HCT116 (cell line): ENCODE measurements at regions not wholly inside any gene's neighbourhood (a gene's known extent, or its start where the extent isn't known, plus 50 kb on each side); places are given as distances from the start of the nearest gene placed in this dataset.

ENCODE experiments used
- ATAC-seq: fragments of 200-7000 bp; cut with Tn5 transposase; 2 replicates; pipeline ENCODE4 v1.9.1; 2020; ENCODE audit warnings: mild to moderate bottlenecking, moderate library complexity
- BruUV-seq: library from RNA; stranded (reverse); fragments of 400-500 nt; replicated peaks from 2 replicates; lab custom pipeline; 2021; lab: Mats Ljungman, UMichigan
- CTCF ChIA-PET: fragments of 300-600 bp; sonication (Branson Sonifier 250); formaldehyde crosslinking; loops from one replicate; lab custom pipeline; 2021; ENCODE audit warnings: antibody characterized with exemption; lab: Charles Lee
- POLR2A ChIA-PET: fragments of 300-600, 350-600 bp; sonication (Branson Sonifier 250); formaldehyde crosslinking; loops from one replicate; lab custom pipeline; 2021; ENCODE audit warnings: antibody characterized with exemption; lab: Charles Lee
- RAD21 ChIA-PET, 2 experiments: fragments of 300-600 bp; sonication (Branson Sonifier 250); formaldehyde crosslinking; loops; one replicate each; lab custom pipeline; 2023; ENCODE audit warnings: low total read pairs in 2 of 2; ENCODE audit not compliant: uncharacterized antibody in 2 of 2, unreplicated experiment in 2 of 2, low non-redundant PET in 1 of 2; lab: Charles Lee
- DNase-seq: peaks from one replicate; pipeline ENCODE4 v3.0.0-alpha.2; 2010; ENCODE audit warnings: low read depth, low spot score
- H2AFZ ChIP-seq: fragments of 200-600 bp; shearing (Covaris generic), sonication (generic); 2 replicates; pipeline ENCODE4 v1.6.1; 2017; ENCODE audit warnings: low read depth, mixed run types, mixed read lengths, antibody characterized with exemption, low read length; ENCODE audit not compliant: poor library complexity, severe bottlenecking
- H3K27ac ChIP-seq: 2 replicates; pipeline ENCODE4 v1.5.1; 2012; ENCODE audit warnings: low read depth, low read length
- H3K27me3 ChIP-seq: fragments of 200-600 bp; sonication (generic); 2 replicates; pipeline ENCODE4 v1.6.1; 2016; ENCODE audit warnings: mixed run types, low read length, mixed read lengths; ENCODE audit not compliant: insufficient read depth
- H3K36me3 ChIP-seq, 2 experiments: fragments of 200-500 bp in 1 of 2; fragments of 200-600 bp in 1 of 2; sonication (Bioruptor generic) in 1 of 2; sonication (generic) in 1 of 2; 2 replicates each; pipeline versions ENCODE4 v1.5.1 to v1.6.1; 2014 to 2016; ENCODE audit warnings: low read length in 2 of 2, inconsistent platforms in 1 of 2, mixed read lengths in 1 of 2, mixed run types in 1 of 2; ENCODE audit not compliant: insufficient read depth in 2 of 2, control insufficient read depth in 1 of 2
- H3K4me1 ChIP-seq, 2 experiments: fragments of 200-600 bp in 1 of 2; sonication (generic) in 1 of 2; 2 replicates each; pipeline versions ENCODE4 v1.5.1 to v1.6.1; 2012 to 2017; ENCODE audit warnings: low read length in 2 of 2, inconsistent platforms in 1 of 2, mild to moderate bottlenecking in 1 of 2, mixed read lengths in 1 of 2, mixed run types in 1 of 2, moderate library complexity in 1 of 2; ENCODE audit not compliant: insufficient read depth in 2 of 2, control insufficient read depth in 1 of 2
- H3K4me2 ChIP-seq: fragments of 200-600 bp; sonication (generic); 2 replicates; pipeline ENCODE4 v1.6.1; 2017; ENCODE audit warnings: mixed run types, low read length, mixed read lengths
- H3K4me3 ChIP-seq, 2 experiments: fragments of 200-600 bp in 1 of 2; sonication (generic) in 1 of 2; replicated peaks in 1 of 2; 2 replicates each; pipeline ENCODE4 v1.5.1; 2011 to 2016; ENCODE audit warnings: low read length in 2 of 2, control low read depth in 1 of 2, low read depth in 1 of 2, mild to moderate bottlenecking in 1 of 2, mixed read lengths in 1 of 2, mixed run types in 1 of 2
- H3K79me2 ChIP-seq: fragments of 200-600 bp; sonication (generic); 2 replicates; pipeline ENCODE4 v1.6.1; 2017; ENCODE audit warnings: mild to moderate bottlenecking, mixed run types, low read length, moderate library complexity, mixed read lengths; ENCODE audit not compliant: insufficient read depth
- H3K9ac ChIP-seq: fragments of 200-600 bp; sonication (generic); 2 replicates; pipeline ENCODE4 v1.6.1; 2016; ENCODE audit warnings: low read length, mixed read lengths
- H3K9me2 ChIP-seq: fragments of 200-600 bp; sonication (generic), shearing (Covaris generic); 2 replicates; pipeline ENCODE4 v1.6.1; 2017; ENCODE audit warnings: mixed run types, mild to moderate bottlenecking, moderate library complexity; ENCODE audit not compliant: insufficient read depth
- H3K9me3 ChIP-seq, 2 experiments: fragments of 200-500 bp in 1 of 2; fragments of 200-600 bp in 1 of 2; sonication (Bioruptor generic) in 1 of 2; sonication (generic) in 1 of 2; 2 replicates each; pipeline ENCODE4 v1.6.1; 2014 to 2017; ENCODE audit warnings: low read length in 2 of 2, mixed read lengths in 2 of 2, inconsistent platforms in 1 of 2, low read depth in 1 of 2, mild to moderate bottlenecking in 1 of 2, mixed run types in 1 of 2, moderate library complexity in 1 of 2; ENCODE audit not compliant: control insufficient read depth in 1 of 2, insufficient read depth in 1 of 2
- H4K20me1 ChIP-seq: fragments of 200-600 bp; sonication (generic), shearing (Covaris generic); 2 replicates; pipeline ENCODE4 v1.6.1; 2017; ENCODE audit warnings: mixed run types, mild to moderate bottlenecking, moderate library complexity; ENCODE audit not compliant: insufficient read depth
- CBX3 ChIP-seq: IDR thresholded peaks from 2 replicates; pipeline ENCODE4 v1.6.1; 2012; ENCODE audit warnings: low read depth
- CEBPB ChIP-seq: IDR thresholded peaks from 2 replicates; pipeline ENCODE4 v1.6.1; 2012; ENCODE audit warnings: low read depth
- EGR1 ChIP-seq: IDR thresholded peaks from 2 replicates; pipeline ENCODE4 v1.6.1; 2012; ENCODE audit warnings: low read depth
- ELF1 ChIP-seq: IDR thresholded peaks from 2 replicates; pipeline ENCODE4 v1.6.1; 2012; ENCODE audit warnings: low read depth, borderline replicate concordance
- EZH2 ChIP-seq: fragments of 200-600 bp; sonication (generic); IDR thresholded peaks from 2 replicates; pipeline ENCODE4 v1.6.1; 2017; ENCODE audit warnings: antibody characterized with exemption, mixed run types
- EZH2phosphoT487 ChIP-seq: fragments of 200-600 bp; IDR thresholded peaks from 2 replicates; pipeline ENCODE4 v1.6.1; 2018; ENCODE audit warnings: antibody characterized with exemption, borderline replicate concordance
- FOSL1 ChIP-seq: IDR thresholded peaks from 2 replicates; pipeline ENCODE4 v1.6.1; 2012; ENCODE audit warnings: low read depth
- POLR2A ChIP-seq: IDR thresholded peaks from 2 replicates; pipeline ENCODE4 v1.7.0; 2011; ENCODE audit warnings: borderline replicate concordance; ENCODE audit not compliant: insufficient read depth, insufficient read length; ENCODE audit errors: extremely low read depth
- POLR2AphosphoS5 ChIP-seq: IDR thresholded peaks from 2 replicates; pipeline ENCODE4 v1.6.1; 2011; ENCODE audit warnings: mild to moderate bottlenecking, low read depth, low read length, moderate library complexity
- RAD21 ChIP-seq: IDR thresholded peaks from 2 replicates; pipeline ENCODE4 v1.6.1; 2012; ENCODE audit warnings: low read depth, mild to moderate bottlenecking
- SIN3A ChIP-seq: IDR thresholded peaks from 2 replicates; pipeline ENCODE4 v1.6.1; 2012; ENCODE audit warnings: low read depth
- SP1 ChIP-seq: IDR thresholded peaks from 2 replicates; pipeline ENCODE4 v1.6.1; 2012; ENCODE audit warnings: low read depth
- SRF ChIP-seq: IDR thresholded peaks from 2 replicates; pipeline ENCODE4 v1.6.1; 2012; ENCODE audit warnings: low read depth
- TCF7L2 ChIP-seq: IDR thresholded peaks from 2 replicates; pipeline ENCODE4 v1.7.0; 2011; ENCODE audit warnings: borderline replicate concordance, inconsistent platforms; ENCODE audit not compliant: insufficient read depth, insufficient read length; ENCODE audit errors: extremely low read depth
- ZFX ChIP-seq: fragments of 450-650 bp; IDR thresholded peaks from 2 replicates; pipeline ENCODE4 v1.6.1; 2017
- intact Hi-C: fragments of 100-400 bp; cut with micrococcal nuclease; formaldehyde crosslinking; loops from 2 replicates; pipeline ENCODE4 v1.10.0; 2022
- TF ChIP-seq, protein P1 (sequence below): IDR thresholded peaks from 2 replicates; pipeline ENCODE4 v1.6.1; 2011; ENCODE audit warnings: mild to moderate bottlenecking, low read length, moderate library complexity; ENCODE audit not compliant: insufficient replicate concordance; ENCODE audit errors: extremely low read depth
- TF ChIP-seq, protein P2 (sequence below): IDR thresholded peaks from 2 replicates; pipeline ENCODE4 v1.6.1; 2012
- TF ChIP-seq, protein P3 (sequence below), 3 experiments: fragments of 200-600 bp in 1 of 3; sonication (generic) in 1 of 3; IDR thresholded peaks in 2 of 3; conservative IDR thresholded peaks in 1 of 3; 2 replicates each; pipeline ENCODE4 v1.5.1; 2012 to 2017; ENCODE audit warnings: low read depth in 2 of 3, low read length in 2 of 3, antibody characterized with exemption in 1 of 3, borderline replicate concordance in 1 of 3, control low read depth in 1 of 3, mild to moderate bottlenecking in 1 of 3, mixed read lengths in 1 of 3, mixed run types in 1 of 3, moderate library complexity in 1 of 3; ENCODE audit not compliant: insufficient read depth in 1 of 3
- TF ChIP-seq, protein P4 (sequence below): IDR thresholded peaks from 2 replicates; pipeline ENCODE4 v1.6.1; 2012

GRCh38 chr7:24498439-24498838 lies 74.8 kb upstream of the PALS2 start (continued):
- no peak for TF ChIP-seq SP1
- TF ChIP-seq RAD21 = no peak
- TF ChIP-seq CEBPB = no peak
- TF ChIP-seq, protein P1, sequence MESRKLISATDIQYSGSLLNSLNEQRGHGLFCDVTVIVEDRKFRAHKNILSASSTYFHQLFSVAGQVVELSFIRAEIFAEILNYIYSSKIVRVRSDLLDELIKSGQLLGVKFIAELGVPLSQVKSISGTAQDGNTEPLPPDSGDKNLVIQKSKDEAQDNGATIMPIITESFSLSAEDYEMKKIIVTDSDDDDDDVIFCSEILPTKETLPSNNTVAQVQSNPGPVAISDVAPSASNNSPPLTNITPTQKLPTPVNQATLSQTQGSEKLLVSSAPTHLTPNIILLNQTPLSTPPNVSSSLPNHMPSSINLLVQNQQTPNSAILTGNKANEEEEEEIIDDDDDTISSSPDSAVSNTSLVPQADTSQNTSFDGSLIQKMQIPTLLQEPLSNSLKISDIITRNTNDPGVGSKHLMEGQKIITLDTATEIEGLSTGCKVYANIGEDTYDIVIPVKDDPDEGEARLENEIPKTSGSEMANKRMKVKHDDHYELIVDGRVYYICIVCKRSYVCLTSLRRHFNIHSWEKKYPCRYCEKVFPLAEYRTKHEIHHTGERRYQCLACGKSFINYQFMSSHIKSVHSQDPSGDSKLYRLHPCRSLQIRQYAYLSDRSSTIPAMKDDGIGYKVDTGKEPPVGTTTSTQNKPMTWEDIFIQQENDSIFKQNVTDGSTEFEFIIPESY = no peak
- TF ChIP-seq, protein P2, sequence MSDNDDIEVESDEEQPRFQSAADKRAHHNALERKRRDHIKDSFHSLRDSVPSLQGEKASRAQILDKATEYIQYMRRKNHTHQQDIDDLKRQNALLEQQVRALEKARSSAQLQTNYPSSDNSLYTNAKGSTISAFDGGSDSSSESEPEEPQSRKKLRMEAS = no peak

- H3K4me3 ChIP-seq = no peak overlapping the region
- no peaks in the 10 kb centered on the region for H3K36me3 ChIP-seq
- no peaks in the 10 kb centered on the region for H3K79me2 ChIP-seq
- H3K9me3 ChIP-seq = no peaks in the 10 kb centered on the region
- ATAC-seq (no peak), DNase-seq (no peak)
- H4K20me1 ChIP-seq = no peaks in the 10 kb centered on the region
- no peaks in the 10 kb centered on the region for H3K4me1 ChIP-seq
- no peaks in the 10 kb centered on the region; the same call in 1 of the 2 replicates for H3K27me3 ChIP-seq
- H3K9me2 ChIP-seq = no peaks in the 10 kb centered on the region
- BruUV-seq = no TSS peak
- H3K9ac ChIP-seq = no peak overlapping the region
- intact Hi-C loops = no loop called here
- no peak overlapping the region for H3K27ac ChIP-seq
- ChIA-PET CTCF (no interaction called here), POLR2A (no interaction called here), RAD21 (interaction anchor here in 1 of 2 experiments (0.7 kb wide), 1 partner anchor 424 kb away, joined by 4 read pairs; no protein-coding TSS in a partner anchor)
- no peak overlapping the region for H2AFZ ChIP-seq
- H3K4me2 ChIP-seq = no peak overlapping the region
- TF ChIP-seq, protein P3, sequence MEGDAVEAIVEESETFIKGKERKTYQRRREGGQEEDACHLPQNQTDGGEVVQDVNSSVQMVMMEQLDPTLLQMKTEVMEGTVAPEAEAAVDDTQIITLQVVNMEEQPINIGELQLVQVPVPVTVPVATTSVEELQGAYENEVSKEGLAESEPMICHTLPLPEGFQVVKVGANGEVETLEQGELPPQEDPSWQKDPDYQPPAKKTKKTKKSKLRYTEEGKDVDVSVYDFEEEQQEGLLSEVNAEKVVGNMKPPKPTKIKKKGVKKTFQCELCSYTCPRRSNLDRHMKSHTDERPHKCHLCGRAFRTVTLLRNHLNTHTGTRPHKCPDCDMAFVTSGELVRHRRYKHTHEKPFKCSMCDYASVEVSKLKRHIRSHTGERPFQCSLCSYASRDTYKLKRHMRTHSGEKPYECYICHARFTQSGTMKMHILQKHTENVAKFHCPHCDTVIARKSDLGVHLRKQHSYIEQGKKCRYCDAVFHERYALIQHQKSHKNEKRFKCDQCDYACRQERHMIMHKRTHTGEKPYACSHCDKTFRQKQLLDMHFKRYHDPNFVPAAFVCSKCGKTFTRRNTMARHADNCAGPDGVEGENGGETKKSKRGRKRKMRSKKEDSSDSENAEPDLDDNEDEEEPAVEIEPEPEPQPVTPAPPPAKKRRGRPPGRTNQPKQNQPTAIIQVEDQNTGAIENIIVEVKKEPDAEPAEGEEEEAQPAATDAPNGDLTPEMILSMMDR (IDR thresholded peaks at IDR 0.05 in 2 of 3, conservative IDR thresholded peaks at IDR 0.05 in 1 of 3; ENCODE audit: borderline replicate concordance in 1 of 3, insufficient read depth in 1 of 3, low read depth in 2 of 3, low read length in 2 of 3) = no peak
- TF ChIP-seq SIN3A (no peak), ZFX (no peak), EZH2 (no peak), SP1 (no peak), EGR1 (no peak), ELF1 (no peak), CBX3 (no peak), FOSL1 (no peak), EZH2phosphoT487 (no peak), SRF (no peak), TCF7L2 (no peak), POLR2A (no peak), POLR2AphosphoS5 (no peak), RAD21 (no peak), CEBPB (no peak)
- TF ChIP-seq, protein P4, sequence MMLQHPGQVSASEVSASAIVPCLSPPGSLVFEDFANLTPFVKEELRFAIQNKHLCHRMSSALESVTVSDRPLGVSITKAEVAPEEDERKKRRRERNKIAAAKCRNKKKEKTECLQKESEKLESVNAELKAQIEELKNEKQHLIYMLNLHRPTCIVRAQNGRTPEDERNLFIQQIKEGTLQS = no peak
- TF ChIP-seq, protein P1 = no peak
- TF ChIP-seq, protein P2 = no peak
Observed at GRCh38 chr7:24499871-24500270, 73.4 kb upstream of the PALS2 start.
